Esophagus muscularis mucosa (tissue), 3 donors: ENCODE measurements at regions not wholly inside any gene's neighbourhood (a gene's known extent, or its start where the extent isn't known, plus 50 kb on each side); places are given as distances from the start of the nearest gene placed in this dataset.

Source experiments
- CTCF ChIP-seq, 3 experiments: fragments of 200-600 bp in 2 of 3; fragments of 450-650 bp in 1 of 3; sonication (generic) in 2 of 3; IDR thresholded peaks; one replicate each; pipeline ENCODE4 v1.5.1; 2017 to 2019; ENCODE audit warnings: antibody characterized with exemption in 3 of 3, mild to moderate bottlenecking in 2 of 3, moderate library complexity in 1 of 3
- POLR2A ChIP-seq: fragments of 450-650 bp; IDR thresholded peaks from one replicate; pipeline ENCODE4 v1.6.1; 2017; ENCODE audit warnings: antibody characterized with exemption, moderate library complexity, mild to moderate bottlenecking, low read depth
- POLR2AphosphoS5 ChIP-seq, 2 donors: sonication (generic); formaldehyde crosslinking; IDR thresholded peaks; one replicate each; pipeline ENCODE4 v1.6.1; 2017; ENCODE audit warnings: antibody characterized with exemption in 2 of 2

- TF ChIP-seq CTCF (IDR thresholded peaks at IDR 0.05) (no peak), POLR2A (no peak), POLR2AphosphoS5 (IDR thresholded peaks at IDR 0.05) (no peak)
These were observed 104.3 kb upstream of the KITLG start for GRCh38 chr12:88684610-88685009.
